GM11168 (cell line): ENCODE measurements at regions not wholly inside any gene's neighbourhood (a gene's known extent, or its start where the extent isn't known, plus 50 kb on each side); places are given as distances from the start of the nearest gene placed in this dataset.

Experiments used
- in situ Hi-C: fragments of 300-500 bp; cut with MboI; formaldehyde crosslinking; loops from one replicate; pipeline ENCODE4 v1.12.0; 2022; ENCODE audit warnings: low sequenced_read_pairs; ENCODE audit not compliant: unreplicated experiment

DNA sequence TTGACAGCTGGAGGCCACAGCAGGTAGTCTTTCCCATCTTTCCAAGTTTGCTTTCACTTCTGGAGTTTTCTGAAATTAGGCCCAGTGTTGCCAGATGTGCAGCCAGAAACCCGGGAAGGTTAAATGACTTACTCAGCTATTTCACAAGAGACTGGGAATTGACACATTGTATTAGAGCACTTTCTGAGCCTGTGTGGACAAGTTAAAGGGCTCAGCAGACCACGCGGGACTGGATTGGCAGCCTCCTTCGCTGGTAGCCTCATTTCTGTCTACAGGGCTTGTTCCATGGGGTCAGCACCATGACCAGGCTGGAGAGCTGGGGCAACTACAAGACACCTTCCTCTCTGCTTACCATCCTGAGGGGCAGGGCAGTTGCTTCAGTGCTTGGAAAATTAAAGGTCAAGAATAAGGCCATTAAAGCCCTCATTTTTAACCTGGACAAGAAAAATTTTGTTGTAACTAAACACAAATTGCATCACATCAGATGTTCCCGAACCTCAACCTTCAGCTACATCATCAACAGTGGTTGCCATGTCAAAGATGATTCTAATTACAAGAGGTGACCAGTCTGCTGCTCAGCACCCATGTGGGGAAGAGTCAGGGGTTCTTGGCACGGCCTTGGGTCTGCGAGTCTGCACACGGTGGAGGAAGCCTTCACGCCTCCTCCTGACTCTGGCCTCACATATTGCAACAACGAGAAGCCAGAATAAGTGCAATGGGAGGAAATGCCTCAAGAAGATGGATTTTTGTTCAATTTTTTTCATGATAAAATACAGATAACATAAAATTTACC lies 279.5 kb upstream of the RAB6C start:
- in situ Hi-C loops, result no loop called here

- in situ Hi-C loops, result no loop called here
These were observed 276.9 kb upstream of the RAB6C start for GRCh38 chr2:129702416-129703176.

DNA sequence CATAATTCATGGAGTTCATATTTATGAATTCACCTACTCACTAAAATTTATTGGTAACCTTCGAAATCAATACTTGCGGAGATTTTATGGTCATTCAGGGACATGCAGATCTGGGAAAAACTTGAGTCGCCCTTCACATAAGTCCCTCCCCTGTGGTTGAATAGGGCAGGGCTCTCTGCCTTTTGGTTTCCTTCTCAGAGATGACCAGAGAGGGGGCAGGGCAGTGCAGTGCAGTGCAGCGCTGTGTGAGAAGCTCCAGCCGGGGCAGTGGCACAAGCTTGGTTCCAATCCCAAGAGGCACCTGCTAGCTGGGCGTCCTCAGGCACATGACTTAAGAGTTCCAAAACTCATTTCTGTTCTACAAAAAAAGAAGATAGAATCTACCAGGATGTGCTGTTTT lies 274.4 kb upstream of the RAB6C start:
- in situ Hi-C loops, result no loop called here

- in situ Hi-C loops, result no loop called here
These were observed 271.7 kb upstream of the RAB6C start for GRCh38 chr2:129707800-129708199.

GRCh38 chr2:129708221-129708967 lies 271.1 kb upstream of the RAB6C start:
- in situ Hi-C loops, result no loop called here

- in situ Hi-C loops, result no loop called here
These were observed 270.2 kb upstream of the RAB6C start for GRCh38 chr2:129709001-129709955.

GRCh38 chr2:129709956-129710598 lies 269.4 kb upstream of the RAB6C start:
- in situ Hi-C loops, result no loop called here

DNA sequence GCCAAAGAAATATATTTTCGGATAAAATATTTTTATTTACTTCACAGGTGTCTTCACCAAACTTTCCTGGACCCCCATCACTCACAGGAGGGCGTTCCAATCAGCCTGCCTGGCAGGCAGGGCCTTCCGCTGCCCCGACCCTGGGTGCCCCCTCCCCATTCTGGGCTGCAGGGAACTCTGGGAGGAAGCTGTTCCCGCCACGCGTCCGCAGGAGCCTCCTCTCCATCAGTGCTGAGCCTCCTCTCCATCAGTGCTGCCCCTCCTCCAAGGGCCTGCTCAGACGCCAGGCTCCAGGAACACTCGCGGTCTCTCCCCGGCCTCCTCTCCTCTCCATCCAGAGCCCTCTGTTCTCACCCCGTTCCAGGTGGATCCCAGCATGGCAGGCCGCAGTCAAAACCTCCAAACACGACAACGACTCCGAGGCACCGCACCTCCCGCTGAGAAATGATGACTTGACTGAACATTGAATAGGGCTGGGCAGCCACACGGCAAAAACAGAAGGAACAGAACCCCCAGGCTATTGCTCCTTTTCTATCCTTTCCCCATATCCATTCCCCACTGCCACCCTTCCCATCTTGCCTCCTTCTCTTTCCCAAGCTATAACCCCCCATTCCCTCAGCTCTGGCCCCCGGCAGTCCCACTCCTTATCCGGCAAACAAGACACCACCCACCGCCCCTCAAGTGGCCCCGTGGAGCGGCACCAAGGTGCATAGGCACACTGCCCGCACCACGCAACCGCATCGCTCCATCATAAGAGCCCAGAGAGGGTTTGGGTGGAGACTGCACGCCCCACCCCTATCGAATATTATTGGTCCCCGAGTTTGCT lies 268.6 kb upstream of the RAB6C start:
- in situ Hi-C loops, result no loop called here

GRCh38 chr2:129711816-129712675 lies 267.4 kb upstream of the RAB6C start:
- in situ Hi-C loops, result no loop called here

DNA sequence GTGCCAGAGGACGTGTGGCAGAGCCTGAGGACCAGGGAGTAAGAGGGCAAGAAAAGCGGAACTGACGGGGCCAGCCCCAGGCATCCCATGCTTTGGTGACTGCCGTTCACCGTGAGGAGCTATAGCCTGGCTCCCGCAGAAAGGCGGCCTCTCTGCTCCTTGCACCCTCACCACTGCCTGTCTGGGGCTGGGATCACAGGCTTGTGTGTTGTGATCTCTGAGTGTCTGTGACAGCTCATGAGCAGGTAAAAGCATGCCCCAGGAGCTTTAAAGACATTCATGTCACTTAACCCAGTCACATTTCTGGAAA lies 266.8 kb upstream of the RAB6C start:
- in situ Hi-C loops, result no loop called here

- in situ Hi-C loops, result no loop called here
These were observed 266.1 kb upstream of the RAB6C start for GRCh38 chr2:129713337-129713736.

GRCh38 chr2:129716781-129717559 lies 262.5 kb upstream of the RAB6C start:
- in situ Hi-C loops, result no loop called here

- in situ Hi-C loops, result no loop called here
These were observed 261.8 kb upstream of the RAB6C start for GRCh38 chr2:129717560-129718130.

- in situ Hi-C loops, result no loop called here
These were observed 260.1 kb upstream of the RAB6C start for GRCh38 chr2:129719335-129719734.

- in situ Hi-C loops, result no loop called here
These were observed 259.1 kb upstream of the RAB6C start for GRCh38 chr2:129720360-129720759.

GRCh38 chr2:129720761-129721160 lies 258.7 kb upstream of the RAB6C start:
- in situ Hi-C loops, result no loop called here

DNA sequence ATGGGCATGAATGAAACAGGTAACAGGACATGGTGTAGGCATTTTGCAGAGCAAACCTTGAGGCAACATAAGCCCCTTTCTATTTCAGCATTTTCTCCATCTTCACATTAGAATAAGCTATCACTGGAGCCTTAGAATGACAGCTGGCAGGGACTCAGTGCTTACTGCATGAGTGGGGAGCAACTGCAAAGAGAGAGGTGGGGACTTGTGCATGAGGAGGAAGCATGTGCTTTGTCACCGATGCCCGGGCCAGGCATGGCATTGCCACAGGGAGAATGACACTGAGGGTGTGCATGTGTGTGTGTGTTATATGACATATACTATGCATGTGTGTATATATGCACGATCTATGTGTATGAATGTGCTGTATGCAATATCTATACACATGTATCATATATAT lies 258.2 kb upstream of the RAB6C start:
- in situ Hi-C loops, result no loop called here
